ENCODE measurements at regions not wholly inside any gene's neighbourhood (a gene's known extent, or its start where the extent isn't known, plus 50 kb on each side); places are given as distances from the start of the nearest gene placed in this dataset.

DNA sequence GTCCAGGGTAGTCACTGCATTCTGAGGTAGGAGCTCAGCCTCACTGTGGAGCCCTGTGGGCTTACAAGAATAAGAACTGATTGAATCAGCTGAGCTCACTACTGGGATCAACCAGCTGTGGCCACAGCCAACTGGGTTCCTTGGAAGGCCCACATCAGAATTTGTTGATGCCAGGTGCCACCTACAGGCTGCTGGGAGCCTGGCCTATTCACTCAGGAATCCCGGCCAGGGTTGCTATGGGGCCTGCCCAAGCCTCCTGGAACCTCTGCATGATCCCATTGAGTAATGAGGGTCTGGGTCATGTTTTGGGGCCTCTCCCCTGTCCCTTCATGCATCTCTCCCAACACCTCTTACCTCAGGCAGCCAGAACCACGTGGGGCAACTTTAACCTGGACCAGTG lies 53.9 kb upstream of the KIAA1210 start:
- peak; percentile 0 for DNase-seq

DNA sequence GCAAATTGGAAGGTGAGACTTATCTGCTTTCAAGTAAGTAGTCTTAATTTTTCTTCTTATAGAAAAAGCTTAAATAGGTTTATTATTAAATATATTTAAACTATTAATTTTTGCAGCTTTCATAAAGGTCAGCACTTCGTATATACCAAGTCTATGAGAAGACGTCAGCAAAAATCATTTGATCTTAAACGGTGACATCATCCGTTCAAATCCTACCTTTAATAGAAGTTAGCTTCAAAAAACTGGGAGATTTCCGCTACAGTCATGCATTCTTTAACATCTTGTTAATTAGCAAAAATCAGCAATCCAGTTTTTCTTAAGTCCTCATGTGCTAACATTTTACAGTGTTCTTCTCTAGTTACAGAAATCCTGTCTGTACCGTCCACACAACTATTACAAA lies 49.9 kb upstream of the PGRMC1 start:
- no peak for DNase-seq
